ENCODE measurements at regions not wholly inside any gene's neighbourhood (a gene's known extent, or its start where the extent isn't known, plus 50 kb on each side); places are given as distances from the start of the nearest gene placed in this dataset.

GRCh38 chr11:105553025-105553424, 56.8 kb upstream of the GRIA4 start:
- no peak for DNase-seq (ENCODE audit: low spot score)

GRCh38 chr11:105548359-105548758, 61.5 kb upstream of the GRIA4 start:
- no peak for DNase-seq (ENCODE audit: low spot score)

- no peak for DNase-seq (ENCODE audit: low spot score)
Observed at GRCh38 chr11:105538588-105538987, 71.3 kb upstream of the GRIA4 start.

GRCh38 chr11:105537531-105537930, 72.3 kb upstream of the GRIA4 start:
- DNase-seq (ENCODE audit: low spot score) = no peak

GRCh38 chr11:105524286-105524685, 85.6 kb upstream of the GRIA4 start:
- DNase-seq (ENCODE audit: low spot score) = no peak

- DNase-seq (ENCODE audit: low spot score) = no peak
Observed at GRCh38 chr11:105520706-105521345, 89.0 kb upstream of the GRIA4 start.

GRCh38 chr11:105507496-105508254, 102.2 kb upstream of the GRIA4 start:
- no peak for DNase-seq (ENCODE audit: low spot score)

- DNase-seq (ENCODE audit: low spot score) = no peak
Observed at GRCh38 chr11:105492010-105492409, 117.9 kb upstream of the GRIA4 start.

- DNase-seq (ENCODE audit: low spot score) = no peak
Observed at GRCh38 chr11:105491394-105491793, 118.5 kb upstream of the GRIA4 start.

GRCh38 chr11:105490333-105490732, 119.5 kb upstream of the GRIA4 start:
- DNase-seq (ENCODE audit: low spot score) = peak; percentile 23

- DNase-seq (ENCODE audit: low spot score) = no peak
Observed at GRCh38 chr11:105489446-105489845, 120.4 kb upstream of the GRIA4 start.

- DNase-seq (ENCODE audit: low spot score) = no peak
Observed at GRCh38 chr11:105486929-105487328, 122.9 kb upstream of the GRIA4 start.

GRCh38 chr11:105469931-105470330, 139.9 kb upstream of the GRIA4 start:
- no peak for DNase-seq (ENCODE audit: low spot score)

GRCh38 chr11:105468154-105468553, 141.7 kb upstream of the GRIA4 start:
- DNase-seq (ENCODE audit: low spot score) = no peak

GRCh38 chr11:105466582-105467228, 143.2 kb upstream of the GRIA4 start:
- no peak for DNase-seq (ENCODE audit: low spot score)

- DNase-seq (ENCODE audit: low spot score) = no peak
Observed at GRCh38 chr11:105458071-105458470, 151.8 kb upstream of the GRIA4 start.

- DNase-seq (ENCODE audit: low spot score) = no peak
Observed at GRCh38 chr11:105456950-105457349, 152.9 kb upstream of the GRIA4 start.

- DNase-seq (ENCODE audit: low spot score) = no peak
Observed at GRCh38 chr11:105449100-105449734, 160.7 kb upstream of the GRIA4 start.

- no peak for DNase-seq (ENCODE audit: low spot score)
Observed at GRCh38 chr11:105448703-105449079, 161.2 kb upstream of the GRIA4 start.

- no peak for DNase-seq (ENCODE audit: low spot score)
Observed at GRCh38 chr11:105447936-105448702, 161.8 kb upstream of the GRIA4 start.

- no peak for DNase-seq (ENCODE audit: low spot score)
Observed at GRCh38 chr11:105443623-105444022, 166.2 kb upstream of the GRIA4 start.
